Right lobe of liver (tissue), 4 donors: ENCODE measurements at regions not wholly inside any gene's neighbourhood (a gene's known extent, or its start where the extent isn't known, plus 50 kb on each side); places are given as distances from the start of the nearest gene placed in this dataset.

Experiments
- CTCF ChIP-seq, 4 donors: fragments of 200-600 bp in 3 of 4; fragments of 450-650 bp in 1 of 4; IDR thresholded peaks; one replicate each; pipeline versions ENCODE4 v1.5.1 to v1.8.0; 2016 to 2022; ENCODE audit warnings: antibody characterized with exemption in 4 of 4, mild to moderate bottlenecking in 2 of 4
- POLR2A ChIP-seq: fragments of 450-650 bp; IDR thresholded peaks from one replicate; pipeline ENCODE4 v1.6.1; 2017; ENCODE audit warnings: antibody characterized with exemption, mild to moderate bottlenecking
- donor health status: DM: no; HTN: no; CAD: no.
- donor health status: DM: no; HTN: no; CAD: no.
- donor health status: DM: no; HTN: yes; CAD: no.

- TF ChIP-seq POLR2A (no peak), CTCF (IDR thresholded peaks at IDR 0.05) (no peak)
These were observed 188.2 kb downstream of the SLCO4C1 start for GRCh38 chr5:102107865-102108264.
